Stimulated activated CD4-positive, alpha-beta T cell treated with anti-CD3 and anti-CD28 coated beads, Interleukin-4, amount 100 ng/mL, for 48 hours (primary cell): ENCODE measurements at regions not wholly inside any gene's neighbourhood (a gene's known extent, or its start where the extent isn't known, plus 50 kb on each side); places are given as distances from the start of the nearest gene placed in this dataset.

Source experiments
- DNase-seq, 2 donors: peaks; one replicate each; pipeline ENCODE4 v3.0.0-alpha.2; 2020; ENCODE audit warnings: low read depth in 2 of 2

DNA sequence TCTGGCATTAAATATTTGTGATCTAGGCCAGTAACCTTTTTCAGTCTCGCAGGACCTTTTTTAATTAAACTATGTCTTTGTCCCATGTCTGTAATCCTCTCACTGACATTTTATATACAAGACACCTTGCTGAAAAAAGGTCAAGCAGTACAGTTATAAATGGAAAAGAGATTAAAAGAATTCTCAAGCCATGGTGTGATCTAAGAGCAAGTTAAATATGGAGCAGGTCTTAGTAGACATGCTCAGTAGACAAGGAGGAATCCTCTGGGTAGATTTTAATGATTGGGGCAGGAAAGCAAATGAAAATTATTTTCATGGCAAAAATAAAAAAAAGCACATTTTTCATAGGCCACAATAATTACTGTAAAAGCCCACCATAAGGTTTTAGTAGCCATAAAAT lies 203.5 kb downstream of the PPP1R3A start:
- no peak for DNase-seq

DNA sequence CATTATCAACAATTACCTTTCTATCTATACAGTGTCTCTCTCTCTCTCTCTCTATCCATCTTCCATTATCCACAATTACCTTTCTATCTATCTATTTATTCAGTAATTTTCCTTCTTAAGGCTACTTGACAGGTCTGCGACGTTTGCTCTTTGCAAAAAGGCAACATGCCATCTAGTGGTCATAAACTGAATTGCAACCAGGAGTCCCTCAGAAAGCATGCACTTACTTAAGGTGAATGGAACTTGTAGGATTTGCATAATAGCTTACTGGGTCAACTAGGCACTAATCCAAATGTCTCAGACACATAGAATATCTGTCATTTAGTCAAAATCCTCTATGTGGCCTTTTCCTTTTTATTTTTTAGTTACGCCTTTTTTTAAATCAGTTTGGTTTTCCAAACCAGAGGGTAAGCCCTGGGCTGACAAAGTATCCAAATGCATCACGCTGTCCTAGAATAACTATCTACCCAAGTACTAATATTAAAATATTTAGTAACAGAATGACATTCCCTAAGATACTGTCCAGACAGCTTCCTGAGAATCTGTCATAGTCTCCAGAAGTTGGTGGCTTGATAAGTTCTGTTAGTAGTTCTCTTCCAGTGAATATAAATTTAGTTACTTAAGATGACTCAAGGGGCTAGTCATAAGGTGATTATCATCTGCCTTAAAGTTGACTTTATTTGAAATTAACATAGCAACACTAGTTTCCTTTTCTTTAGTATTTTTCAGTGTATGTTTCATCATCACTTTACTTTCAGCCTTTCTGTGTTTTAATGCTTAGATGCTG lies 208.3 kb downstream of the PPP1R3A start:
- peak; percentile 7 to 18 for DNase-seq

DNA sequence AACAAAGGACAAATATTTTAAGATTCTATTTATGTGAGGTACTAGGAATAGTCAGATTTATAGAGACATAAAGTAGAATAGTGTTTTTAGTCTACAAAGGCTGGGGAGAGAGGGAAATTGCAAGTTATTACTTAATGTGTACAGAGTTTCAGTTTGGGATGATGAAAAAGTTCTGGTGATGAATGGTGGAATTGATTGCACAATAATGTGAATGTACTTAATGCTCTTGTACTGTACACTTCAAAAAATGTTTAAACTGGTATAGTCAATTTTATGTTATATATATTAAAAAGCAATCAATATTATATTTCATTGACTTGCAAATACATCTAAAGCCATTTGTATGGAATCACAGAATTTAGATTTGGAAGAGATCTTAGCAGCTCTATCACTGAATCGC lies 213.4 kb downstream of the PPP1R3A start:
- DNase-seq = no peak

DNA sequence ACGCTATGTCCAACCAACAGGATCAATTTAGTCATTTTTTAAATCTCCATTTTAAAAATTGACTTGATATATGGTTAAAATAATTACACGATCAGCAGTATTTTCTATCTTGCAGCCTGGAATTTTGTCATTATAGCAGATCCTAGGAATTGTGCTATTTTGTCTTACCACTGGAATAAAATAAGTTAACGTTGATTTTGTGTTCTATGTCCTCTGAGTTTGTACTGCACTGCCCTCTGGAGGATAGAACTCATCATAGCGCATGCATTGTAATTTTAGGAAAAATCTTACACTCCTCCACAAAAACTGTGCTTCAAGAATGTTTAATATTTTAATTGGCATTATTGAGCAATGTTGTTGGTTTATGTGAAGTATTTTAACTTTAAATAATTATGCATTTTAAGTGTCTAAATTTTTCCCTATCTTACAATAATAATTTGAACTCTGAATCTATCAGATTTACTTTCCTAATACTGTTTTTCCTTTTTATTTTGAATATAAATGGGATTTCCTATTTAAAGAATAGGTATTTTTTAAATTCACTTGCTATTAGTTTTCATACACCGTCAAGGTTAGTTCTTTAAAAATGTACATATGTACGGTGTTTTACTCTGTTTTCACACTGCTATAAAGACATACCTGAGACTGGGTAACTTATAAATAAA lies 220.1 kb downstream of the PPP1R3A start:
- no peak for DNase-seq

DNA sequence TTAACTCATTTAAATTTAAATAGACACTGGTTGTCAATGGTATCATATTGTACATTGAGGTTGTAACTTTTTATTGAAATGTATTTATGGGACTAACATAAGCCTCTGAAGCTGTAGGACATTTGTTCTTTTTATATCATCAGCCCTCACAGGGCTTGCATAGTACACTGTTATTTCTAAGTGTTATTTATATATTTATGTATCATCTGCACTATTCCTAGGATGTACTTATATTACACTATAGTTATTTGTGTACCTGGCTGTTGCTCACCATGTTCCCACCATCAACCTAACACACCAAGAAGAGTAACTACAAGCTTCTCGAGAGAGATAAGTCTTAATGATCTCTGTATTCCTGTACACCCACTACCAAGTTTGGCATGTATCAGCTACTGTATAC lies 224.7 kb downstream of the PPP1R3A start:
- no peak for DNase-seq

DNA sequence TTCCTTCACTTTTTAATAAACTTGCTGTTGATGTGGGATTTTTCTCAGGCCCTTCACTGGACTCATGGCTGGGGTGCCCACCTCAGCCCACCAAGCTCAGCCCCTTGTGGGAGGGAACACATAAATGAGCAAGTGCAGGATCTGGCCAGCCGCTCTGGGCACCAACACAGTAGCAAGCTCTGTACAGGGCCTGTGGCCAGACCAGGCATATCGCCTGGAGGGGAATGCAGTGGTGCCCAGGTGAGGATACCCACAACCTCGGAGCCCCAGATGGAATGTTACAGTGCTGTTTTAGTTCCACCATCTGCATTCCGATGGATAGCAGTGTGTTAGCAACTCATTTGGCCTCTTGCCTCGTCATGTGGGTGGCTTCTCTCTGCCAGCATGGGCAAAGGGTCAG lies 234.6 kb downstream of the PPP1R3A start:
- DNase-seq = no peak

DNA sequence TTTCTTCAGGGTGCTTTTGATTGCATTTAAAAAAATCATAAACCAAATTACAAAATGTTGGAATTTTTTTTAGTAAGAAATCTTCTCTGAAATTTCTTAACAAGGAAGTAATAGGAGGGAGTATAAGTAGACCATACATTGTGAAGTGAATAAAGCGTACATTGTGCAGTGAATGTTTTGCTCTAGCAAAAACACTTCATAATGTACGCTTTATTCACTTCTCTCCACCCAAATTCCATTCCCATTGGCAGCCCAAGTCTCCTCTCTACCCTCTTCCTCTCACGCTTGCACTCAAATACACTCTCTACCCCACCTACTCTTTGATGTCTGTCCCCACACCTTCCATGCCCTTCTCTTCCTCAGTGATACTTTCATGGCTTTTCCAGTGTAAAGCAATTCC lies 241.0 kb downstream of the PPP1R3A start:
- no peak for DNase-seq

DNA sequence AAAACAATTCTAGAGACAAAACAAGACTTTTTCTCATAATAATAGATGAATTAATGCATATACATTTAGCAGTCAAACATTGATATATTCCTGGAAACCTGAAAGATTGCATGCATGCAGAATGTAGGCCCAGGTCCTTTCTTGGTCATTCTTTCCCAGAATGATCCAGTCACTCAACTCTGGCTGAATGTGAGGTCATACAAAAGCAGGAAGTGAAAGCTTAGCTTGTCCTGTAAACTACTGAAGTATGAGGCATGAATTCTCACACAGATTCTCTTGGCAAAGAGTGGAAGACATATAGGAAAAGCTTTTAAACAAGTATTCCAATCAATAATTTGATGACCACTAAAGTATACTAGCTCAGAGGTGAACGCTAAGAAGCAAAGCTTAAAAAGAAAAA lies 253.9 kb downstream of the PPP1R3A start:
- no peak for DNase-seq

DNA sequence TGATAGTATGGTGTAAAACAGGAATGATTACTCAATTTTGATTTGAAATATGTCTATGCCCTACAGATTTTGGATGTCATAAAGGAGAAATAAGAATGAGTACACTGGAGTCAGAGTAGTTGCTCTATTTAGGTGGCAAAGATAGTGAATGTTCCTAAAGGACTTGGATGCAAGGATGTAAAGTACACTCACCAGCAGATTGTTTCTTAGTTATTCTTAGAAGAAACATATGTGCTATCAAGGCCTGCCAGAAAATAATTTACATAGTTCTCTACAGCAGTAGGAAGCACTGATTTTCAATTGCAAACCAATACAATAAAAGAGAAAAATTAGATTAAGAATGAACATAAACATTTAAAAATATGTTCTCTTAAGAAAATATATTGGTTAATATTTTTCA lies 259.4 kb downstream of the PPP1R3A start:
- no peak for DNase-seq

DNA sequence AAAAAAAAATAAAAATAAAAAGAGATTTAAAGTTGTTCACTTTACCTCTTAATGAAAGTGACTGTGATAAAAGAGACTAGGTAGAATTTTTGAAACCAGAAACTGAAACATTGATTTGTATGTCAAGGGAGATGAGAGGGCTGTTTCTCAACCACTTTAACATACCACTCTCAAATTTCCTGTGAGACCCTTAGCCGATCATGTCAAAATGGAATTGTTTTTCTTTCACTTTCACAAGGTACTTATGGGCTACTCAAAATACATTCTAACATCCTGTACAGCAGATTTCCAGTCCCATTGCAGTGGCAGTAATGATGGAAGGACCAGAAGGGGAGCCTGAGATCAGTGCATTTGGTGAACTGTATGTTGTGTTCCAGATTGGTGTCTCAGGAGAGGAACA lies 261.2 kb downstream of the PPP1R3A start:
- DNase-seq = no peak

DNA sequence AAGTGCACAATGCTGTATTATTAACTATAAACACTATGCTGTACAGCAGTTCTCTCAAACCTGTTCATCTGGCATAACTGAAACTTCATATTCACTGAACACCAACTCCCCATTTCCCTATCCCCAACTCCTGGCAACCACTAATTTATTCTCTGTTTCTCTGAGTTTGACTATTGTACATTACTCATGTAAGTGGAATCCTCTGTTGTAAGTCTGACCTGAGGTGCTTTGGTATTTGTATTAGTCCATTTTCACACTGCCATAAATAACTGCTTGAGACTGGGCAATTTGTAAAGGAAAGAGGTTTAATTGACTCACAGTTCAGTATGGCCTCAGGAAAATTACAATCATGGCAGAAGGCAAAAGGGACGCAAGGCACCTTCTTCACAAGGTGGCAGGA lies 266.3 kb downstream of the PPP1R3A start:
- DNase-seq = no peak

DNA sequence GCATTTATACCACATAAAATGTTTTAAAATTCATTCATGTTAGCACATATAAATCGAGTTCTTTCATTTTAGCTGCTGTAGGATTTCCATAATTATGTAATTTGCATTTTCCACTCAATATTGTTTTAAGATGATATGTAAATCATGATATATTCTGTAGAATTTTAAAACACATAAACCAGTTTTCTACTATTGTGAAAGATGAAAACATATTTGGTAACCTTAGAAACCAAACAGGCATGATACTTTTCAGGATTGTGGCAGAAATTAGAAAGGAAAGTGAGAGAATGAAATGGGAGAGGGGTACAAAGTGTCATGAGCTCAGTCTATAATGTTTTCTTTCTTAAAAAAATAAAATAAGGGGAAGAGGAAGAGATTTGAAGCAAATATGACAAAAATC lies 269.3 kb downstream of the PPP1R3A start:
- DNase-seq = no peak

DNA sequence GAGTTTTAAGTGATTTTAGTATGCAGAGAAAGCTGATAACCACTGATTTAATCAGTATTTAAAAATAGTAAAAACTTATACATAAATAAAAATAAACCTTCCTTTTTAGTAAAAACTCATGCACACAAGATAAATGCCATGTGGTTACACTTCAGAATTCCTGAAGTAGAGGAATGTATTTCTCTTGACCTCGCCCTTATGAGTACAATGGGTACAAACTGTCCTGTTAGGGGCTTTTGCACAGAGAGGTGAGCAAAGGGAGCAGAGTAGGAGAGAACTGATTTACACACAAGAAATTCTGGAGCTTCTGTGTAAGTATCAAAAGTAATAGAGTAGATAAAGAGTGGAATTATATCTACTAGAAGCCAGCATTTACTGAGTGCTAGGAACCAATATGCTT lies 279.6 kb downstream of the PPP1R3A start:
- no peak for DNase-seq

DNA sequence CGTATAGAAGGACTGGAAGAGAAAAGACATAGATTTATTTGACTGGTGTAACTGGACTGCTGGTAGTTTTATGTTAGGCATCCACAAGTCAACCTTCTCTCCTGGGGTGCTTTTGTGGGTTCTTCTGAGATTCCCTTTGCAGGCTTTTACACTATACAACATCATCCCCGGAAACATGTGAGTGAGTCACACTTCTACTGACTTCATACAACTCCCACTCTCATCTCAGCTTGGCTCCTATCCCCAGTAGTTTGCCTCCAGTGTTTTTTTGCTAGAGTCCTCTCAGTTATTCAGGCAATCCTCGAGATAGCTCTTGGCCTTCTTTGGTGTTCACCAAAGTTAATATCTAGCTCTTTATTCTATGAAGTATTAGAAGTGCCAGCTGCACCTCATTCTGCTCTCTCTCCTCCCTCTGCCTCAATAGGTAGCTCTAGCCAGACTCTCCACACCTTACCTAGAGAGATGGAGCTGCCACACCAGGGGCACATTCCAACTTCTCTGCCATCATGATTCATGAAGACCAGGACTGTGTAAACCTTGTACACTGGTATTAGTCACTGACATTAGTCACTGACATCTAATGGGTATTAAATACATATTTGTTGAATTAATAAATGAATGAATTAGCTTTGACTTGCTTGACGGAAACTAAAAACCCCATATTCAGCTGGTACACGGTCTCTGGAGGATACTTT lies 281.9 kb downstream of the PPP1R3A start:
- DNase-seq = no peak

DNA sequence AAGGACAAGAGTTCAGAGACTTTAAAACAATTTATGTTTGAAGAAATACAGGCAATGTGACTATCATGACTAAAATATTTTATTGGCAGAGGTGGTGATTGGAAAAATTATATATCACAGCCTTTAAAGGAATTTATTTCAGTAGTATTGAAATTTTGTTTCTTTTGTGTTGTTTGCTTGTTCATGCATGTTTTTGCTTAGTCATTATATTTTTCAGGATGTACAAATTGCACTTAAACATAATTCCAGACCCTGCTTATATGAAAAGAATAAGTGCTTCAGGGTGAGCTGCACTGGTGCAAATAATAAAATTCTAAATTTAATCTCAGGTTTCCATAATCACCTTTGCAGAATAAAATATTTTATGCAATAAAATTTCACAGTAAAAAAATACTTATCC lies 283.3 kb downstream of the PPP1R3A start:
- DNase-seq = no peak

DNA sequence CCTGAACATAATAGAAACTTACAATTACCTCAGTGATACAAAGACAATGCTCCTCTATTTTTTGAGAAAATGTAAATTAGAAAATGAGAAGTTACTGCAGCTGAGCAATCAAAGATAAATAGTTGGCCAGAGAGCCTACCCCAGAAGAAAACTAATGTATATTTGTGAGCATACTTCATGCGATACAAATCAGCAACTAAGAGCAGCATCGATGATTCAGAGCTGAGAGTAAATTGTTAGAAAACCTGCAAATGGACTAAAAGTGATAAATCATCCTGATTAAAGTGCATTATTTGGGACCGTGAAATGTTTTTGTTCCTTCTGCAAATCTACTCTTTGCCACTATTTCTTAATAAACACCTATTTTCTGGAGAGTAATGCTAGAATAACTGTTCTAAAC lies 285.7 kb downstream of the PPP1R3A start:
- no peak for DNase-seq

DNA sequence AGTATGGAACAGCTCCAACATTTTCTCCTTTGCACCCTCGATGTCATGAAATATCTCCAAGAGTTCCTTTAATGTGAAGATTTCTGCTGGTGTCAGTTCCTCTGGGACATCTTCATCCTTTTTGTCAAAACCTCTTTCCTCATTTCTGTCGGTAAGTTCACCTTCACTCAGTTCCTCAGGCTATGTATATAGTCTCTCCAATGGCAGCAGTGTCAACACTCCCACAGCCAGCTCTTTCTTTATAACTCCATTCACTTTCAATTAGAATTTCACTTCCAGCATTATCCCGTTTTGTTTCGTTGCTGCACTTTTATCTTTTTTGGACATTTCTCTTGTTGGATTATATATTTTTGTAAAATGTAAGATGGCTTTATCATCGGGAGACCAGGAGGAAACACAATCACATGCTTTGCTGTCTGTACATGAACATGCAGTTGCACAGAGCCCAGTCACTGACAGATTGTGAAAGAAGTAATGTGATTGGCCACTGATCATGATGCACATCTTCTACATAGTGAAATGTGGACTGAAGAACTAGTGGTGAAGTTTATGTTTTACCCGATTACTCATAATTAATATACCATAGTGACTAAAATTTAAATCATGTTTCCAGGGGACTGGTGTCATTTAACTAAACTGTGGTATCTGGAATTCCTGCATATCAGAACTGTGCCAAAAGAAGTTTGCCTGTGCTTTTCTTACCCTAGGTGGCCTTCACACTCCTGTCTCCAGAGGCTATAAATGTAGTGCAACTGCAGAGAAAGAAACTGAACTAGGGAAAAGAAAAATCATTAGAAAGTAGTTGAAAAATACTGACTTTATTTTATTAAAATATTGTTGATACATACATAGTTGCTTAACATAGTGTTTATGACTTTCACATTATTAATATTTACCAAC lies 289.6 kb downstream of the PPP1R3A start:
- no peak for DNase-seq

DNA sequence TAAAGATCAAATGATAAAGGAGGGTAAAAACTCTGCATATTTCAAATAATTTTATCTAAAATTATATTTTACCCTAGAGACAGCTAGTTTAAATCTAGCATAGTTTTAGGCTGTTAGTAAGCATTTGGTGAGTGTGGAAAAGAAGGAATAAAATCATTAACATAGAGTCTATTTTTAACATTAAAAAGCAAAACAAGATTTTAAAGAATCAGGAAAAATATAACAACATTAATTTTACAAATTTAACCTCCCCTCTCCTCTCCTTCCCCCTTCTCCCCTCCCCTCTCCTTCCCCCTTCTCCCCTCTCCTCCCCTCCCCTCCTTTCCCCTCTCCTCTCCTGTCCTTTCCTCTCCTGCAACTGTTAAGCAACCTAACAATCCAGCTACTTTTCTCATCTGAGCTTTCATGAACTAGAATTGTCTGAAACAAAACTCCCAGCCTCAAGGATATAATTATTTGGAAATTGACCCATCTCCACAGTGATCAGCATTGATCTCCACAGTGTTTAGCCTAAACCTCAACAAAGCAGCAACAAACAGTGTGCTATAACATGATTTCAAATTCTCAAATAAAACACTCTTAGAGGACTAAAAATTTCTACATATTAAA lies 293.2 kb downstream of the PPP1R3A start:
- no peak for DNase-seq

DNA sequence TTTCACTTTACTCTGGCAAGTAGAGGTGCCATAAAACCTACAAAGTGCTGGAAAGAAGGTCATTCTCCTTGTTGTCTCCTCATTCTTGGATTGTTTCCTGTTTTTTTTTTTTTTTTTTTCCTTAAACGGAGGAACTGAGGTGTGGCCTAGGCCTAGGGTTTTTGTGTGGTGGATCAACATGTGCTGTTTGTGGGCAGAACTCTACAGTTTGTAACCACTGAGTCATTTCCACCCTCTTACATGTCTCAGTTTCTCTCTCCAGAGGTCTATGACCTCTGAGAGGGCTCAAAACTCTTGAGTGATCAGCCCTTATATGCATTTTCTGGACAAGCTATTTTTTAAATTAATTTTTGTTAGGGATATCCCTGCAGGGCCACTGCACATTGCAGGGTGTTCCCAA lies 296.0 kb downstream of the PPP1R3A start:
- DNase-seq = no peak

DNA sequence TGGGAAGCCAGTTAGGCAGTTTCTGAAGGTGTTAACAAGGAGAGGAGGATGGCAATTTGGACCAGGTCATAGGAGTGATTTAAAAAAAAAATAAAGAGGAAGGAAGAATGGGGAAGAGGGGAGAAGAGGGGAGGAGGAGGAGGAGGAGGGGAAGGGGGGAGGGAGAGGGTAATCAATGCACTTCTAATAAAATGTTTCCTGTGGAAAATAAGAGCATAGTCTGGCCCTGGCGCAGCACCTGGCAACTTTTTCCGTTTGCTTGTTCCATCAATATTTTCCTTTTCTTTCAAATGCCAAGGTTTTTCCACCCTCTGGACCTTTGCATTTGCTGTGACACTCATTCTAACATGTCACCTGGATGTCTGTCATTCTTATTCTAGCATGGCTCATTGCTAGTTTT lies 308.2 kb downstream of the PPP1R3A start:
- no peak for DNase-seq

DNA sequence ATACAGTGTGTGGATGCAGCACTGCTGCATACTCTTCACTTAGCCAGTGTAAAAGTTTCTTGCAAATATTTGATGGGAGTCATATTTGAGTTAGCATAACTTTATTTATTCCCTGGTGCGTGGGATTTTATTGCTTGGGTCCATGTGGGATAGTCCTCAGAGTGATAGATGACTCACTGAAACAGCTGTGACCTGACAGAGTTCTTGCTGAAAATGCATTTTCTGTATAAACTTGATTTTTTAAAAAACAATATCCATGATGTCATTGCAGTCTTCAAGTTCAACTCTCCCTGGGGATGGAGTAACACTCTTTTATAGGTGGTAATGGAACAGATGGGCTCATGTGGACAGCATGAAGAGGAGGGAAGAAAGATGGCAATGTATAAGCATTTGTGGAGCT lies 310.0 kb downstream of the PPP1R3A start:
- no peak for DNase-seq

DNA sequence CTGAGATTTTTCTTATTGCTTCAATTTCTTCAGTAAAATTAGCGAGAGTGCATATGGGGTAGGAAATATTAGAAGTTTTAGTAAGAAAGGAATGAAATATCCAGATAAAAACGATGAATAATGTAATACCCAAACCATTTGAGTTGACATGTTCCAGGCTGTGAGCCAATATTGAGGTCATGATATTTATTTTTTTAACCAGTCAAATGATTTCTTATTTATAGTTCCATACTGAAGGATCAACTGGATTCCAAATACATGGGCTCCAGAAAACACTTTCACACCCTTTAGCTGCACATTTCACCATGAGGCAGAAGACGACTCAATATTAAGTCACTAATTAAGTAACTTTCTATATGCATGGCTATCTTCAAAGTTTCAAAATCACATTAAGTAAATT lies 312.5 kb downstream of the PPP1R3A start:
- DNase-seq = no peak
